ENCODE measurements at regions not wholly inside any gene's neighbourhood (a gene's known extent, or its start where the extent isn't known, plus 50 kb on each side); places are given as distances from the start of the nearest gene placed in this dataset.
"Not testable (repeated sequence)": the region's sequence is repeated elsewhere in the genome, so short reads cannot be mapped to it uniquely, and the experiment has no call there.

- peak; percentile 86 for DNase-seq
Measured at GRCh38 chrX:131830400-131831184, 192.5 kb upstream of the STK26 start.

GRCh38 chrX:131831185-131831520, 191.9 kb upstream of the STK26 start:
- no peak for DNase-seq

GRCh38 chrX:131836161-131836560, 186.9 kb upstream of the STK26 start:
- no peak for DNase-seq

DNA sequence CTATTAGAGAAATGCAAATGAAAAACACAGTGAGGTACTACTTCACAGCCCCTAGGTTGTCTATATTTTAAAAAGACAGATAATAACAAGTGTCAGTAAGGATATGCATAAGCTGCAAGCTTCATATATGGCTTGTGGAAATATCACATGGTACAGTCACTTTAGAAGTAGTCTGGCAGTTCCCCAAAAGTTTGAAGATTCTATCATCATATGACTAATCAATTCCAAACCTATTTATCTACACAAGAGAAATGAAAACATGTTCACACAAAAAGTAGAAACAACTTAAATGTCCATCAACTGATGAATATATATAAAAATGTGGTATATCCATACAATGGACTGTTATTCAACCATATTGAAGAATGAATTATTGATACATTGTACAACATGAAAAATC, 185.8 kb upstream of the STK26 start:
- DNase-seq, result no peak

- no peak for DNase-seq
Measured at GRCh38 chrX:131840799-131841495, 182.2 kb upstream of the STK26 start.

- DNase-seq, result peak; percentile 72
Measured at GRCh38 chrX:131841496-131842437, 181.3 kb upstream of the STK26 start.

- no peak for DNase-seq
Measured at GRCh38 chrX:131843987-131844386, 179.1 kb upstream of the STK26 start.

- DNase-seq, result peak; percentile 17
Measured at GRCh38 chrX:131845201-131845600, 177.9 kb upstream of the STK26 start.

GRCh38 chrX:131845771-131846170, 177.3 kb upstream of the STK26 start:
- DNase-seq, result no peak

GRCh38 chrX:131850964-131851363, 172.1 kb upstream of the STK26 start:
- DNase-seq, result not testable (repeated sequence)

GRCh38 chrX:131853440-131853839, 169.7 kb upstream of the STK26 start:
- DNase-seq, result no peak

GRCh38 chrX:131854581-131854980, 168.5 kb upstream of the STK26 start:
- peak; percentile 59 for DNase-seq

DNA sequence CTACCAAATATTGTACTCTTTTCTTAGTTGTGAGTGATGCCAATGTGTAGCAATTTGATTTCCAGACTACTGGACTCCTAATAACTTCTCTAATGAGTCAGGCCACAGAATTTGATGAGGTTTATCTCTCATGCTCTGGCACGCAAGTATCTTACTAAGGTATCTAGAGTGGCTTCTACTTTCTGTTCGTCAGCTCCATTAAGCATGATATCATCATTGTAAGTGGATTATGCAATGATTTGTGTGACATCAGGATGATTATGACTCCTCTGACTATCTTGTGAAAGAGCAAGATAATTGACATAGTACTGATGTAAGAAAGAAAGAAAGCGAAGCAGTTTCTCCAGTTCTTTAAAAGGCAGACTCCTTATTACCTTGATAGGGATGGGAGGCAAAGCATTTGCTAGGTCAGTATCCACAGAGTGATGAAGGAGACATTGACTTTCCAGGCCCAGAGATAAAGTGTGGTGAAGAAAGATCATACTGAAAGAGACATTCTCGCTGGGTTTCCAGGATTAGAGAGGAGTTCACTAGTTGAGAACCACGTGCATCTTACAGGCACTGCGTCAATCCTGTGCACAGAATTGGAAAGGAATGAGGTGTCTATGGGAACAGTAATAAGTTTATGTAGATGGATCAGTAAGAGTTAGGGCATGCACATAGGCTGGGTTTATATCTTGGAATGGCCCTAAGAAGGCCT, 161.9 kb upstream of the STK26 start:
- no peak for DNase-seq

DNA sequence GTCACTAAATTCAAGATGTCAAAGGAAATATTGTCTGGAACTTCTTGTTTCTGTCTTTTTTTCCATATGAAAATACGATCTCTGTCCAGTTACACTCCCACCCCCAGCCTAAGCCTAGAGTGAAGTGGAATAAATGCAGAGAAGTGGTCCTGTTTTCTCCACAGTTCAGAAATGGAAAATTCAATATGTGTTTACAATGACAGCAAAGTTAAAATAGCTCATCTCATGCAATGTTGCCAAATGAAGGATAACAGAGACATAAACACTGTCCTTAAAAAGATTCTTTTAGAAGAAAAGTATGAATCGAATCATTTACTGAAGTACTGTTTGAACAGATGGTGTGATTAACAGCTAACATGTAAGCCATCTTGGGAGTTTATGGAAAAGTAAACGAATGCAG, 160.8 kb upstream of the STK26 start:
- DNase-seq, result peak; percentile 52

- DNase-seq, result no peak
Measured at GRCh38 chrX:131869182-131869581, 153.9 kb upstream of the STK26 start.

DNA sequence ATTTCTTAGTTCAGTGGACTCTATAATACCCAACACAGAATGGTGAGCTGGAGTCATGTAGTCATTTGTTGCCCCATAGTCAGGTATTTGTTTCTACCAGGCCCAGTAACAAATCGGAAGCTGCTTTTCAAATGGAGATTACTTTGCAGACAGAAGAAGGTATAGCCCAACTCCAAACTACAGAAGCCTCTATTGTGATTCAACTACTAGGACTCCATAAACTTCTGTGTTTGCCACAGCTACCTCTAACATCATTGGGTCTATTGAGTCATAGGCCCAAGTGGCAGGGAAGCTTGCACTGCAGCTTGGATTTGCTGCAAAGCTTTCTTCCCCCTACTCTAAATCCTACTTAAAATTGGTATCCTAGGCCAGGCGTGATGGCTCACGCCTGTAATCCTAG, 148.8 kb upstream of the STK26 start:
- DNase-seq, result no peak

- not testable (repeated sequence) for DNase-seq
Measured at GRCh38 chrX:131875827-131876226, 147.3 kb upstream of the STK26 start.

GRCh38 chrX:131881194-131881593, 141.9 kb upstream of the STK26 start:
- DNase-seq, result no peak

- DNase-seq, result not testable (repeated sequence)
Measured at GRCh38 chrX:131885042-131885441, 138.1 kb upstream of the STK26 start.

DNA sequence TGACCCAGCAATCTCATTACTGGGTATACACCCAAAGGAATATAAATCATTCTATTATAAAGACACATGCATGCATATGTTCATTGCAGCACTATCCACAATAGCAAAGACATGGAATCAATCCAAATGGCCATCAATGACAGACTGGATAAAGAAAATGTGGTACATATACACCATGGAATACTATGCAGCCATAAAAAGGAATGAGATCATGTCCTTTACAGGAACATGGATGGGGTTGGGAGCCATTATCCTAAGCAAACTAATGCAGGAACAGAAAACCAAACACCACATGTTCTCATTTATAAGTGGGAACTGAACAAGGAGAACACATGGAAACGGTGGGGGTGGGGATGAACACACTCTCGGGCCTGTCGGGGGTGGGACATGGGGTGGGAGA, 129.2 kb upstream of the STK26 start:
- DNase-seq, result not testable (repeated sequence)

GRCh38 chrX:131894995-131895394, 128.1 kb upstream of the STK26 start:
- peak; percentile 76 for DNase-seq

DNA sequence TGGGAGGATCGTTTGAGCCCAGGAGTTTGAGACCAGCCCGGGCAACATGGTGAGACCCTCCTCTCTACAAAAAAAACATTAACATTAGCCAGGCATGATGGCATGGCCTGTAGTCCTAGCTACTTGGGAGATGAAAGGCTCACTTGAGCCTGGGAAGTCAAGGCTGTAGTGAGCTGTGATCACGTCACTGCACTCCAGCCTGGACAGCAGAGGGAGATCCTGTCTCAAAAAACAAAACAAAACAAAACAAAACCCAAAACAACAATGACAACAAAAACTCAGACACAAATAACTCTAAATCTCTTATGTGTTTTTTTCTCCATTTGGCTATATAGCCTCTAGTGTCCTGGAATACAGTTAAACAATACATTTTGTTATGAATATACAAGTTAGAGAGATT, 127.3 kb upstream of the STK26 start:
- no peak for DNase-seq
